HepG2 (cell line): ENCODE measurements at regions not wholly inside any gene's neighbourhood (a gene's known extent, or its start where the extent isn't known, plus 50 kb on each side); places are given as distances from the start of the nearest gene placed in this dataset.

Source experiments
- ATF1 ChIP-seq: IDR thresholded peaks from 2 replicates; pipeline ENCODE4 v1.6.1; 2016; ENCODE audit warnings: mild to moderate bottlenecking, control low read depth
- CHD4 ChIP-seq: fragments of 200-600 bp; sonication (generic); IDR thresholded peaks from 2 replicates; pipeline ENCODE4 v1.7.0; 2017; ENCODE audit warnings: mild to moderate bottlenecking, low read length, borderline replicate concordance
- FOXC1 ChIP-seq: sonication (generic); formaldehyde crosslinking; IDR thresholded peaks from 2 replicates; pipeline ENCODE4 v1.8.0; 2022; ENCODE audit warnings: mild to moderate bottlenecking, missing genetic modification reagents, borderline replicate concordance
- GLI4 ChIP-seq: sonication (generic); formaldehyde crosslinking; IDR thresholded peaks from 2 replicates; pipeline ENCODE4 v1.5.1; 2020; ENCODE audit warnings: missing genetic modification reagents, mild to moderate bottlenecking, moderate library complexity, borderline replicate concordance
- HDAC1 ChIP-seq: sonication (generic); formaldehyde crosslinking; IDR thresholded peaks from 2 replicates; pipeline ENCODE4 v1.5.1; 2020; ENCODE audit warnings: mild to moderate bottlenecking, missing genetic modification reagents
- THRA ChIP-seq: sonication (generic); formaldehyde crosslinking; IDR thresholded peaks from 2 replicates; pipeline ENCODE4 v1.4.0; 2020; ENCODE audit warnings: missing genetic modification reagents, borderline replicate concordance
- ZC3H4 ChIP-seq: sonication (generic); formaldehyde crosslinking; IDR thresholded peaks from 2 replicates; pipeline ENCODE4 v1.4.0; 2020; ENCODE audit warnings: missing genetic modification reagents, borderline replicate concordance
- ZNF121 ChIP-seq: sonication (generic); formaldehyde crosslinking; IDR thresholded peaks from 2 replicates; pipeline ENCODE4 v1.5.0; 2020; ENCODE audit warnings: mild to moderate bottlenecking, missing genetic modification reagents
- ZNF143 ChIP-seq: sonication (generic); formaldehyde crosslinking; IDR thresholded peaks from 2 replicates; pipeline ENCODE4 v1.4.0; 2020; ENCODE audit warnings: missing genetic modification reagents
- ZNF616 ChIP-seq: sonication (generic); formaldehyde crosslinking; IDR thresholded peaks from 2 replicates; pipeline ENCODE4 v1.5.0; 2020; ENCODE audit warnings: low read depth, mild to moderate bottlenecking, missing genetic modification reagents
- ZNF724P ChIP-seq: sonication (generic); formaldehyde crosslinking; IDR thresholded peaks from 2 replicates; pipeline ENCODE4 v1.8.0; 2022; ENCODE audit warnings: missing genetic modification reagents, borderline replicate concordance
- ZNF816 ChIP-seq: sonication (generic); formaldehyde crosslinking; IDR thresholded peaks from 2 replicates; pipeline ENCODE4 v1.8.0; 2022; ENCODE audit warnings: missing genetic modification reagents, mild to moderate bottlenecking, borderline replicate concordance
- TF ChIP-seq, protein P1 (sequence below): sonication (generic); formaldehyde crosslinking; conservative IDR thresholded peaks from 2 replicates; pipeline ENCODE4 v1.8.0; 2022; ENCODE audit warnings: missing genetic modification reagents
- TF ChIP-seq, protein P2 (sequence below): sonication (generic); formaldehyde crosslinking; IDR thresholded peaks from 2 replicates; pipeline ENCODE4 v1.4.0; 2020; ENCODE audit warnings: mild to moderate bottlenecking, missing genetic modification reagents

DNA sequence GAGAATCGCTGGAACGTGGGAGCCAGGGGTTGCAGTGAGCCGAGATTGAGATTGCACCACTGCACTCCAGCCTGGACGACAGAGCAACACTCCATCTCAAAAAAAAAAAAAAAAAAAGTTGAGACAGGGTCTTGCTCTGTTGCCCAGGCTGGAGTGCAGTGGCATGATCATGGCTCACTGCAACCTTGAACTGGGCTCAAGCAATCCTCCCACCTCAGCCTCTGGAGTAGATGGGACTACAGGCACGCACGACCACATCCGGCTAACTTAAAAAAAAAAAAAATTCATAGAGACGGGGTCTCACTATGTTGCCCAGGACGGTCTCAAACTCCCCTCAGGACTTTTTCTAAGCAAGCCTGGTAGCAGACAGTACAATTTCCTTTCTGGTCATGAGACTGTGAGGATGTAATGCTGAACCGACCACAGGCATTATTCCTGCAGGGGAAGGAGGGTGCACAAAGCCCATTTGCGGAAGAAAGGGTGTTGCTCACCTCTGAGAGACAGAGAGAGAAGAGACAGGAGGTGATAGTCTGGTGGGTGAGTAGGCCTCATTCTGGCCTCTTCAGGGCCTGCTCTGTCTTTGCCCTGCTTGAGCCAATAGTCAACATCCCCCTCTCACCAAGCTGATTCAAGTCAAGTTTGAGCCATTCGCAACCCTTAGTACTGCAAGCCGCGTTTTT is 205.3 kb downstream of the ZFP36L2 start (continued):
- TF ChIP-seq THRA (CRISPR knock-in tag) = no peak
- no peak for TF ChIP-seq FOXC1 (CRISPR knock-in tag)
- no peak for TF ChIP-seq ZNF724P
- TF ChIP-seq ZNF616 (CRISPR knock-in tag) = no peak
- TF ChIP-seq ZC3H4 (CRISPR knock-in tag) = no peak
- 0 out of 2 replicates have a peak, but pooled peaks have one; percentile 12 for TF ChIP-seq ZNF143 (CRISPR knock-in tag)
- TF ChIP-seq ATF1 (CRISPR knock-in tag) = no peak
- TF ChIP-seq CHD4 = no peak
- TF ChIP-seq, protein P1, sequence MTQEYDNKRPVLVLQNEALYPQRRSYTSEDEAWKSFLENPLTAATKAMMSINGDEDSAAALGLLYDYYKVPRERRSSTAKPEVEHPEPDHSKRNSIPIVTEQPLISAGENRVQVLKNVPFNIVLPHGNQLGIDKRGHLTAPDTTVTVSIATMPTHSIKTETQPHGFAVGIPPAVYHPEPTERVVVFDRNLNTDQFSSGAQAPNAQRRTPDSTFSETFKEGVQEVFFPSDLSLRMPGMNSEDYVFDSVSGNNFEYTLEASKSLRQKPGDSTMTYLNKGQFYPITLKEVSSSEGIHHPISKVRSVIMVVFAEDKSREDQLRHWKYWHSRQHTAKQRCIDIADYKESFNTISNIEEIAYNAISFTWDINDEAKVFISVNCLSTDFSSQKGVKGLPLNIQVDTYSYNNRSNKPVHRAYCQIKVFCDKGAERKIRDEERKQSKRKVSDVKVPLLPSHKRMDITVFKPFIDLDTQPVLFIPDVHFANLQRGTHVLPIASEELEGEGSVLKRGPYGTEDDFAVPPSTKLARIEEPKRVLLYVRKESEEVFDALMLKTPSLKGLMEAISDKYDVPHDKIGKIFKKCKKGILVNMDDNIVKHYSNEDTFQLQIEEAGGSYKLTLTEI (CRISPR knock-in tag) = no peak
- TF ChIP-seq ZNF816 (CRISPR knock-in tag) = no peak
- peak; percentile 82 for TF ChIP-seq ZNF121 (CRISPR knock-in tag)
- no peak for TF ChIP-seq HDAC1 (CRISPR knock-in tag)
- TF ChIP-seq, protein P2, sequence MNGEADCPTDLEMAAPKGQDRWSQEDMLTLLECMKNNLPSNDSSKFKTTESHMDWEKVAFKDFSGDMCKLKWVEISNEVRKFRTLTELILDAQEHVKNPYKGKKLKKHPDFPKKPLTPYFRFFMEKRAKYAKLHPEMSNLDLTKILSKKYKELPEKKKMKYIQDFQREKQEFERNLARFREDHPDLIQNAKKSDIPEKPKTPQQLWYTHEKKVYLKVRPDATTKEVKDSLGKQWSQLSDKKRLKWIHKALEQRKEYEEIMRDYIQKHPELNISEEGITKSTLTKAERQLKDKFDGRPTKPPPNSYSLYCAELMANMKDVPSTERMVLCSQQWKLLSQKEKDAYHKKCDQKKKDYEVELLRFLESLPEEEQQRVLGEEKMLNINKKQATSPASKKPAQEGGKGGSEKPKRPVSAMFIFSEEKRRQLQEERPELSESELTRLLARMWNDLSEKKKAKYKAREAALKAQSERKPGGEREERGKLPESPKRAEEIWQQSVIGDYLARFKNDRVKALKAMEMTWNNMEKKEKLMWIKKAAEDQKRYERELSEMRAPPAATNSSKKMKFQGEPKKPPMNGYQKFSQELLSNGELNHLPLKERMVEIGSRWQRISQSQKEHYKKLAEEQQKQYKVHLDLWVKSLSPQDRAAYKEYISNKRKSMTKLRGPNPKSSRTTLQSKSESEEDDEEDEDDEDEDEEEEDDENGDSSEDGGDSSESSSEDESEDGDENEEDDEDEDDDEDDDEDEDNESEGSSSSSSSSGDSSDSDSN (CRISPR knock-in tag) = 0 out of 2 replicates have a peak, but pooled peaks have one; percentile 5
- no peak for TF ChIP-seq GLI4 (CRISPR knock-in tag)
